GM12878 (cell line): ENCODE measurements at regions not wholly inside any gene's neighbourhood (a gene's known extent, or its start where the extent isn't known, plus 50 kb on each side); places are given as distances from the start of the nearest gene placed in this dataset.

ENCODE experiments used
- ATAC-seq: fragments of 200-7000 bp; cut with Tn5 transposase; 3 replicates; pipeline ENCODE4 v1.9.1; 2020; ENCODE audit warnings: mild to moderate bottlenecking, moderate library complexity
- BruUV-seq: library from RNA; stranded (reverse); fragments of 400-500 nt; replicated peaks from 2 replicates; lab custom pipeline; 2021; lab: Mats Ljungman, UMichigan
- CTCF ChIA-PET: fragments of 300-600 bp; sonication (Branson Sonifier 250); formaldehyde crosslinking; extraction: SDS; loops from one replicate; lab custom pipeline; 2021; ENCODE audit warnings: inconsistent platforms; lab: Yijun Ruan, JAX
- POLR2A ChIA-PET: fragments of 350-600 bp; formaldehyde crosslinking; extraction: SDS; loops from one replicate; lab custom pipeline; 2021; ENCODE audit warnings: inconsistent platforms; lab: Charles Lee
- RAD21 ChIA-PET: fragments of 300-600 bp; sonication (Branson Sonifier 250); formaldehyde crosslinking; loops from one replicate; lab custom pipeline; 2023; ENCODE audit warnings: antibody characterized with exemption; ENCODE audit not compliant: unreplicated experiment; lab: Charles Lee
- SMC1A ChIA-PET: fragments of 300-600 bp; sonication (Branson Sonifier 250); formaldehyde crosslinking; loops from one replicate; lab custom pipeline; 2023; ENCODE audit not compliant: unreplicated experiment, uncharacterized antibody; lab: Charles Lee
- DNase-seq: peaks from one replicate; pipeline ENCODE4 v3.0.0-alpha.2; 2011; ENCODE audit warnings: low read depth, low spot score
- FAIRE-seq: peaks from 3 replicates; lab custom pipeline; 2011; peaks lifted over from hg19 to GRCh38; lab: Jason Lieb, UNC
- H2AFZ ChIP-seq: 2 replicates; pipeline ENCODE4 v1.6.0; 2011; ENCODE audit warnings: low read depth, low read length, control low read depth; ENCODE audit not compliant: control insufficient read depth
- H3K27ac ChIP-seq: 2 replicates; pipeline ENCODE4 v1.5.1; 2011; ENCODE audit warnings: control low read depth; ENCODE audit not compliant: control insufficient read depth, insufficient read depth
- H3K27me3 ChIP-seq, 2 experiments: replicated peaks in 1 of 2; 2 replicates each; pipeline versions ENCODE4 v1.6.0 to v1.6.1; 2011; ENCODE audit warnings: low read length in 1 of 2; ENCODE audit not compliant: control insufficient read depth in 2 of 2, insufficient read depth in 2 of 2
- H3K36me3 ChIP-seq, 2 experiments: 2 replicates each; pipeline ENCODE4 v1.5.1; 2011; ENCODE audit warnings: low read length in 1 of 2; ENCODE audit not compliant: control insufficient read depth in 2 of 2, insufficient read depth in 2 of 2
- H3K4me1 ChIP-seq: 2 replicates; pipeline ENCODE4 v1.6.1; 2011; ENCODE audit warnings: mild to moderate bottlenecking, low read length, moderate library complexity, mixed read lengths; ENCODE audit not compliant: control insufficient read depth, insufficient read depth
- H3K4me2 ChIP-seq: 2 replicates; pipeline ENCODE4 v1.6.0; 2011; ENCODE audit warnings: control low read depth; ENCODE audit not compliant: control insufficient read depth, insufficient read depth
- H3K4me3 ChIP-seq: fragments of 200-600 bp; sonication (generic); 2 replicates; pipeline ENCODE4 v1.5.1; 2016
- H3K79me2 ChIP-seq: 2 replicates; pipeline ENCODE4 v1.6.0; 2011; ENCODE audit warnings: low read length; ENCODE audit not compliant: control insufficient read depth, insufficient read depth
- H3K9ac ChIP-seq: 2 replicates; pipeline ENCODE4 v1.8.0; 2011; ENCODE audit warnings: low read length, control low read depth, mixed read lengths; ENCODE audit not compliant: control insufficient read depth, insufficient read depth
- H3K9me3 ChIP-seq: replicated peaks from 3 replicates; pipeline ENCODE4 v1.5.1; 2011; ENCODE audit warnings: mild to moderate bottlenecking, low read length; ENCODE audit not compliant: control insufficient read depth, insufficient read depth
- H4K20me1 ChIP-seq: 2 replicates; pipeline ENCODE4 v1.6.0; 2011; ENCODE audit not compliant: control insufficient read depth, insufficient read depth
- ATF3 ChIP-seq: IDR thresholded peaks from 2 replicates; pipeline ENCODE4 v1.6.1; 2011; ENCODE audit warnings: low read depth, mild to moderate bottlenecking, low read length, moderate library complexity, borderline replicate concordance; ENCODE audit errors: extremely low read depth
- CTCF ChIP-seq, 3 experiments: IDR thresholded peaks in 2 of 3; conservative IDR thresholded peaks in 1 of 3; 2 replicates each; pipeline ENCODE4 v1.5.1; 2011; ENCODE audit warnings: low read depth in 3 of 3, low read length in 3 of 3, mild to moderate bottlenecking in 3 of 3, control low read depth in 2 of 3, moderate library complexity in 2 of 3, inconsistent platforms in 1 of 3, mixed read lengths in 1 of 3; ENCODE audit not compliant: control insufficient read depth in 2 of 3, insufficient read depth in 1 of 3; ENCODE audit errors: extremely low read depth in 1 of 3
- HDAC6 ChIP-seq: fragments of 200-600 bp; sonication (generic); IDR thresholded peaks from one replicate; pipeline ENCODE4 v1.8.0; 2017; ENCODE audit warnings: antibody characterized with exemption; ENCODE audit not compliant: unreplicated experiment
- NR2C1 ChIP-seq: fragments of 450-650 bp; IDR thresholded peaks from 2 replicates; pipeline ENCODE4 v1.6.1; 2017; ENCODE audit warnings: antibody characterized with exemption, mild to moderate bottlenecking, moderate library complexity
- PRDM15 ChIP-seq: fragments of 450-650 bp; formaldehyde crosslinking; IDR thresholded peaks from 2 replicates; pipeline ENCODE4 v1.4.0; 2020; ENCODE audit warnings: mild to moderate bottlenecking, moderate library complexity
- WGBS: methylation state at CpG from one replicate; pipeline ENCODE4 v1.1.6; 2016; ENCODE audit warnings: low lambda C conversion rate; ENCODE audit not compliant: insufficient replicate concordance, insufficient coverage; ENCODE audit errors: missing lambda C conversion rate; 5-methylcytosine and 5-hydroxymethylcytosine counted together
- in situ Hi-C: fragments of 300-500 bp; cut with MboI; formaldehyde crosslinking; loops from 9 replicates; pipeline ENCODE4 v1.14.3; 2018; ENCODE audit warnings: mixed read lengths
- intact Hi-C: fragments of 100-400 bp; cut with micrococcal nuclease; formaldehyde crosslinking; loops from one replicate; pipeline ENCODE4 v1.14.2; 2022; ENCODE audit not compliant: unreplicated experiment

GRCh38 chr12:67208281-67209067 lies 60.7 kb upstream of the CAND1 start:
- Histone ChIP-seq H2AFZ (no peak overlapping the region), H3K4me3 (no peak overlapping the region), H3K4me2 (no peak overlapping the region), H3K79me2 (no peaks in the 10 kb centered on the region), H3K27me3 (no peaks in the 10 kb centered on the region; a peak in 1 of 4 replicates), H3K9me3 (no peaks in the 10 kb centered on the region), H3K4me1 (no peaks in the 10 kb centered on the region), H4K20me1 (no peaks in the 10 kb centered on the region), H3K9ac (no peak overlapping the region), H3K27ac (no peak overlapping the region), H3K36me3 (no peaks in the 10 kb centered on the region)
- no peak for FAIRE-seq
- SMC1A ChIA-PET = no interaction called here
- TF ChIP-seq NR2C1 (no peak), HDAC6 (no peak), PRDM15 (CRISPR knock-in tag) (no peak), CTCF (IDR thresholded peaks at IDR 0.05 in 2 of 3, conservative IDR thresholded peaks at IDR 0.05 in 1 of 3; ENCODE audit: control insufficient read depth in 2 of 3, extremely low read depth in 1 of 3, insufficient read depth in 1 of 3, low read depth in 3 of 3, low read length in 3 of 3) (no peak), ATF3 (no peak)
- DNase-seq = no peak
- BruUV-seq = no TSS peak
- no peak for ATAC-seq
- CTCF ChIA-PET = no interaction called here
- RAD21 ChIA-PET = no interaction called here
- intact Hi-C loops (no loop called here), in situ Hi-C loops (no loop called here)
- 59% methylated on average over 8 of the region's 8 CpGs for WGBS
- POLR2A ChIA-PET = no interaction called here
